EH (cell line): ENCODE measurements at regions not wholly inside any gene's neighbourhood (a gene's known extent, or its start where the extent isn't known, plus 50 kb on each side); places are given as distances from the start of the nearest gene placed in this dataset.

Experiments used
- DNase-seq: peaks from one replicate; pipeline ENCODE4 v3.0.0-alpha.2; 2015; ENCODE audit warnings: low read depth

- no peak for DNase-seq
Measured at GRCh38 chr16:85971902-85972638, 73.1 kb downstream of the IRF8 start.

GRCh38 chr16:85974428-85975375 lies 75.7 kb downstream of the IRF8 start:
- no peak for DNase-seq

GRCh38 chr16:85975451-85975981 lies 76.6 kb downstream of the IRF8 start:
- no peak for DNase-seq

- DNase-seq, result no peak
Measured at GRCh38 chr16:85978291-85978775, 79.4 kb downstream of the IRF8 start.

GRCh38 chr16:85978976-85979375 lies 80.0 kb downstream of the IRF8 start:
- DNase-seq, result no peak

- no peak for DNase-seq
Measured at GRCh38 chr16:85979605-85980004, 80.6 kb downstream of the IRF8 start.

- DNase-seq, result no peak
Measured at GRCh38 chr16:85980686-85981085, 81.7 kb downstream of the IRF8 start.

- no peak for DNase-seq
Measured at GRCh38 chr16:85981826-85982562, 83.0 kb downstream of the IRF8 start.

GRCh38 chr16:85982563-85982939 lies 83.6 kb downstream of the IRF8 start:
- no peak for DNase-seq

GRCh38 chr16:85983064-85983463 lies 84.1 kb downstream of the IRF8 start:
- DNase-seq, result no peak

GRCh38 chr16:85983606-85984230 lies 84.8 kb downstream of the IRF8 start:
- no peak for DNase-seq

GRCh38 chr16:85984231-85984880 lies 85.4 kb downstream of the IRF8 start:
- no peak for DNase-seq

GRCh38 chr16:85984947-85985451 lies 86.0 kb downstream of the IRF8 start:
- no peak for DNase-seq

- DNase-seq, result no peak
Measured at GRCh38 chr16:85986931-85987749, 88.2 kb downstream of the IRF8 start.

GRCh38 chr16:85987750-85988078 lies 88.8 kb downstream of the IRF8 start:
- DNase-seq, result no peak

- no peak for DNase-seq
Measured at GRCh38 chr16:85988306-85988705, 89.3 kb downstream of the IRF8 start.

- DNase-seq, result no peak
Measured at GRCh38 chr16:85988723-85989313, 89.9 kb downstream of the IRF8 start.

GRCh38 chr16:85989376-85989775 lies 90.4 kb downstream of the IRF8 start:
- DNase-seq, result no peak

GRCh38 chr16:85989863-85990643 lies 91.1 kb downstream of the IRF8 start:
- DNase-seq, result peak; percentile 37
